NB4 (cell line): ENCODE measurements at regions not wholly inside any gene's neighbourhood (a gene's known extent, or its start where the extent isn't known, plus 50 kb on each side); places are given as distances from the start of the nearest gene placed in this dataset.

ENCODE experiments used
- POLR2A ChIP-seq: IDR thresholded peaks from 2 replicates; pipeline ENCODE4 v1.6.1; 2011; ENCODE audit warnings: mild to moderate bottlenecking; ENCODE audit not compliant: insufficient read length; ENCODE audit errors: extremely low read depth
- TF ChIP-seq, protein P1 (sequence below): IDR thresholded peaks from 2 replicates; pipeline ENCODE4 v1.6.1; 2011; ENCODE audit warnings: low read depth, low read length

DNA sequence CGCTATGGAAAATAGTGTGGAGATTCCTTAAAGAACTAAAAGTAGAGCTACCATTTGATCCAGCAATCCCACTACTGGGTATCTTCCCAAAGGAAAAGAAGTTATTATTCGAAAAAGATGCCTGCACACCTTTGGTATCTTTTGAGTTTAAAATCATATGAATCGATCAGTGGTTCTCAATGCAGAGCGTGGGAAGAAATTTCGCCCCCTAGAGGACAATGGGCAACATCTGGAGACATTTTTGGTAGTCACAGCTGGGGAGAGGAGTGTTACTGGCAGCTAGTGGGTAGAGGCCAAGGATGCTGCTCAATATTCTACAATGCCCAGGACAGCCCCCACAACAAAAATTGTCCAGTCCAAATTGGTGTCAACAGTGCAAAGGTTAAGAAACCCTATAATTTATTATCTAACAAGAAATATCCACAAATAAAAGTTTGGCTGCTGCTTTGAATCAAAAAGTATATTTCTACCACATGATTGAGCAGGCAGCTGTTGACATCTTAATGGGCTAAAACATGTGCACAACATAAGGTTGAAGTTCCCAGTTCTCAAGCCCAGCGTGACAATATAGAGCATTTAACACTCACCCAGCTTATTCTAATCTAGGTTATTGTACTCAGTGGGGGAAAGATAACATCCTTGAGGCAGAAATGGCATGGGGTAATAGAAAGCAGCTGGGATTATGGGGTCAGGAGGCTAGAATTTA lies 425.7 kb downstream of the LRATD1 start:
- no peak for TF ChIP-seq POLR2A
- TF ChIP-seq, protein P1, sequence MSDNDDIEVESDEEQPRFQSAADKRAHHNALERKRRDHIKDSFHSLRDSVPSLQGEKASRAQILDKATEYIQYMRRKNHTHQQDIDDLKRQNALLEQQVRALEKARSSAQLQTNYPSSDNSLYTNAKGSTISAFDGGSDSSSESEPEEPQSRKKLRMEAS, result no peak
